H1 (cell line): ENCODE measurements at regions not wholly inside any gene's neighbourhood (a gene's known extent, or its start where the extent isn't known, plus 50 kb on each side); places are given as distances from the start of the nearest gene placed in this dataset.

Experiments used
- CTBP2 ChIP-seq: IDR thresholded peaks from 2 replicates; pipeline ENCODE4 v1.7.0; 2011; ENCODE audit warnings: borderline replicate concordance, mild to moderate bottlenecking, moderate library complexity, mixed read lengths, low read length; ENCODE audit not compliant: insufficient read depth, insufficient read length
- TBP ChIP-seq: IDR thresholded peaks from 2 replicates; pipeline ENCODE4 v1.6.1; 2011; ENCODE audit warnings: low read depth, low read length, improper control_type of control experiment

DNA sequence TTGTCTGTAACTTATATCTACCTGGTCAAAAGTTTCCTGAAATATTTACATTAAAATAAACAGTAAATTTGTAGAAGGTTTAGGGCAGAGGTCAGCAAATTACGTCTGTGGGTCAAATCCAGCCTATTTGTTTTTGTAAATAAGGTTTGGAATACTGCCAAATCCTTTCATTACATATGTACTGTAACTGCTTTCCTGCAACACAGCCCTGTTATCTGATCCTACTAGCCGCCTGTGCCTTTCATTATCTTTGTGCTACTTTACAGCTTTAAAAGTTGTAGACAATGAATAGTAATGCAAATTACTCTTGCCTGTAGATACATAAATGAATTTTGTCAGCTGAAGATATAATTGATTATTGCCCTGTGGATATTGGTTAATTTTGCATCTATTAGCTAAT, 369.6 kb upstream of the SLC7A11 start (continued):
- no peak for TF ChIP-seq CTBP2
- no peak for TF ChIP-seq TBP
